ENCODE measurements at regions not wholly inside any gene's neighbourhood (a gene's known extent, or its start where the extent isn't known, plus 50 kb on each side); places are given as distances from the start of the nearest gene placed in this dataset.

GRCh38 chr1:218771931-218772330 is 401.7 kb upstream of the LYPLAL1 start (continued):
- TF ChIP-seq ZBTB11 (CRISPR knock-in tag; IDR thresholded peaks at IDR 0.05) = no peak
- no peak for TF ChIP-seq FOS (IDR thresholded peaks at IDR 0.05; ENCODE audit: borderline replicate concordance, extremely low read depth, insufficient read length)
- TF ChIP-seq TAF1 (IDR thresholded peaks at IDR 0.05; ENCODE audit: borderline replicate concordance, low read depth, low read length) = no peak

GRCh38 chr1:218772575-218772974 is 401.1 kb upstream of the LYPLAL1 start:
- SMC1A ChIA-PET (ENCODE audit: uncharacterized antibody, unreplicated experiment) = no interaction called here
- intact Hi-C loops (cut with micrococcal nuclease; ENCODE audit: unreplicated experiment) = no loop called here
- in situ Hi-C loops (cut with MboI) = no loop called here
- no peaks in the 10 kb centered on the region for H3K9me3 ChIP-seq (replicated peaks; ENCODE audit: control insufficient read depth, insufficient read depth, low read length)
- DNase-seq (ENCODE audit: low read depth, low spot score) (no peak), FAIRE-seq (no peak), ATAC-seq (no peak)
- no peak overlapping the region for H3K4me3 ChIP-seq
- no peaks in the 10 kb centered on the region for H3K27me3 ChIP-seq (replicated peaks in 1 of 2; ENCODE audit: control insufficient read depth in 2 of 2, insufficient read depth in 2 of 2, low read length in 1 of 2)
- no peak overlapping the region for H3K27ac ChIP-seq (ENCODE audit: control insufficient read depth, insufficient read depth)
- 0% methylated on average over 6 of the region's 6 CpGs for WGBS (ENCODE audit: insufficient coverage, insufficient replicate concordance, low lambda C conversion rate, missing lambda C conversion rate)
- no peaks in the 10 kb centered on the region for H3K36me3 ChIP-seq (ENCODE audit: control insufficient read depth in 2 of 2, insufficient read depth in 2 of 2, low read length in 1 of 2)
- H2AFZ ChIP-seq (ENCODE audit: control insufficient read depth, low read depth, low read length) = no peak overlapping the region
- no peak overlapping the region for H3K4me2 ChIP-seq (ENCODE audit: control insufficient read depth, insufficient read depth)
- no peaks in the 10 kb centered on the region for H3K4me1 ChIP-seq (ENCODE audit: control insufficient read depth, insufficient read depth, low read length)
- POLR2A ChIA-PET = no interaction called here
- RAD21 ChIA-PET (ENCODE audit: unreplicated experiment) = no interaction called here
- no TSS peak for BruUV-seq (replicated peaks)
- CTCF ChIA-PET = no interaction called here
- no peaks in the 10 kb centered on the region for H4K20me1 ChIP-seq (ENCODE audit: control insufficient read depth, insufficient read depth)
- H3K9ac ChIP-seq (ENCODE audit: control insufficient read depth, insufficient read depth, low read length) = no peak overlapping the region
- H3K79me2 ChIP-seq (ENCODE audit: control insufficient read depth, insufficient read depth, low read length) = no peaks in the 10 kb centered on the region
- TF ChIP-seq YBX1 (IDR thresholded peaks at IDR 0.05) (no peak), IRF3 (IDR thresholded peaks at IDR 0.05) (no peak), EP300 (IDR thresholded peaks at IDR 0.05; ENCODE audit: borderline replicate concordance in 1 of 2, control insufficient read depth in 1 of 2, low read depth in 2 of 2, low read length in 2 of 2) (no peak), PRDM15 (CRISPR knock-in tag; IDR thresholded peaks at IDR 0.05) (no peak), SREBF1 (IDR thresholded peaks at IDR 0.05; ENCODE audit: low read length) (no peak), RAD51 (IDR thresholded peaks at IDR 0.05) (no peak), BCLAF1 (IDR thresholded peaks at IDR 0.05) (no peak), KAT2A (conservative IDR thresholded peaks at IDR 0.05; ENCODE audit: control insufficient read depth, low read depth, low read length) (no peak)

Data from GM12878 (cell line).